NCI-H2107 treated with DMSO at 0.1 percent for 48 hours (cell line): ENCODE measurements at regions not wholly inside any gene's neighbourhood (a gene's known extent, or its start where the extent isn't known, plus 50 kb on each side); places are given as distances from the start of the nearest gene placed in this dataset.
A peak's percentile ranks its signal among the peaks of the same experiment; 100 is the strongest.
"Not testable (repeated sequence)": the region's sequence is repeated elsewhere in the genome, so short reads cannot be mapped to it uniquely, and the experiment has no call there.

ENCODE experiments used
- DNase-seq: peaks from one replicate; lab custom pipeline; 2025; ENCODE audit not compliant: unreplicated experiment; lab: John Stamatoyannopoulos, UW

DNA sequence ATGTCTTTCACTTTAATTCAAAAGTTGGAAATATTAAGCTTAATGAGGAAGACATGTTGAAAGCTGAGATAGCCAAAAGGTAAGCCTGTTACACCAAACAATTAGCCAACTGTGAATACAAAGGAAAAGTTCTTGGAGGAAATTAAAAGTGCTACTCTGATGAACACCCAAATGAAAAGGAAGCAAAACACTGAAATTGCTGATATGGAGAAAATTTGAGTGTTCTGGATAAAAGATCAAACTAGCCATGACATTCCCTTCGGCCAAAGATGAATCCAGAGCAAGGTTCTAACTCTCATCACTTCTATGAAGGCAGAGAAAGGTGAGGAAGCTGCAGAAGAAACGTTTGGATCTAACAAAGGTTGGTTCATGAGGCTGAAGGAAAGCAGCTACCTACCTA is 280.8 kb upstream of the BCHE start:
- DNase-seq, result no peak

DNA sequence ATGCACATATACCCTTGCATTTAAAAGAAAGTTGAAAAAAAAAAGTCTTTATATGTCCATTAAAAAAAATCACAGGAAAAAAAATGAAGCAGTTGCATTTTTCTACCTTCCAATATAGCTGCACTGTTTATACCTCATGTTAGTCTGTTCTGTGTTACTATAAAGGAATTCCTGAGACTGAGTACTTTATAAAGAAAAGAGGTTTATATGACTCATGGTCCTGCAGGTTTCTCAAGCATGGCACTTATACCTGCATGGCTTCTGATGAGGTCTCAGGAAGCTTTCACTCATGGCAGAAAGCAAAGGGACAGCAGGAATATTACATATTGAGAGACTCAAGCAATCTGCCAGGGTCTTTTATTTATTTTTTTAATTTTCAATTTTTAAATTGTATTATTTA is 277.2 kb upstream of the BCHE start:
- DNase-seq, result no peak

DNA sequence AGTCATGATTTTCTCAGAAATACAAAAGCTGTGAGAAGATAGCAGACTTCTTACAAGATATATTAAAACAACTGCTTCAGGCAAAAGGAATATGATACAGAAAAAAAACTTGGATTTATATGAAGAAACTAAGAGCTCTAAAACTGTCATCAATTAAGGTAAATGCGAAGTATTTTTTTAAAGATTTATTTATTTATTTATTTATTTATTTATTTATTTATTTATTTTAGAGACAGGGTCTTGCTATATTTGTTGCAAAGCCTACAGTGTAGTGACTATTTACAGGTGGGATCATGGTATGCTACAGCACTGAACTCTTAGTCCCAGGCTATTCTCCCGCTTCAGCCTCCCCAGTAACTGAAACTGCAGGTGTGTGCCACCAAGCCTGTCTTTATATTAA is 274.3 kb upstream of the BCHE start:
- no peak for DNase-seq

DNA sequence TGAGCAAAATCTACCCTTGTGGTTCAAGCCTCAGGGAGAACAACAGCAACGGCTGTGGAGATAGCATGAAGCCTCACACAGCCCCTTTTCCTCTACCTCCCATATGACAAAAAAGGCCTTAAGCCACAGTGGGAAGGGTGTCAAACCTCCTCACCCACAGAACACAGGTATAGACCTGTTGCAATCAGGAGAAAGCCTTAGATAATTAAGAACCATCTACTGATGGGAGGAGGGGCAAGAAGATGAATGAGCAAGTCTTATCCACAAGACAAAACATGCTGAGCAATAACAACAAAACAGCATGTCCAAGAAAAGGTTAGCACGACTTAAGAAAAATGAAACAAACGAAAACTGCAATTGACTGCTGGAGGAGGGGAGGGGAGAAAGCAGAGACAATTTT is 272.9 kb upstream of the BCHE start:
- DNase-seq, result no peak

DNA sequence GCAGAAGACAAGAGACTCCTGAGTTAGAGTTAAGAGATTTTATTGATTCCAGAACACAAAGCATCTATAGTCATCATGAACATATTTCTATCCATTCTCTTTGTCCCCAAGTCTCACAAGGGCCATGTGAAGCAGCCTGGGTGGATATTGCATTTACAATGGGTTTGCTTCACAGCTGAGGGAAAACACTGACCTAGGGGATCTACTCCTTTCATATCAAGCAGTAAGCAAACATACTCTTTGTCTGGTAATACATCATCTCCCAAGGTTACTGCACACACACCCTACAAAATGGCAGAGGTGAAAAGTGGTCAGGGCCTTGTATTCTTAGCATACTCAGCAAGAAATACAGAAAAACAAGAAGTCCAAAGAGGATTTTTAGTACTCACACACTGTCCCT is 267.7 kb upstream of the BCHE start:
- DNase-seq, result no peak

DNA sequence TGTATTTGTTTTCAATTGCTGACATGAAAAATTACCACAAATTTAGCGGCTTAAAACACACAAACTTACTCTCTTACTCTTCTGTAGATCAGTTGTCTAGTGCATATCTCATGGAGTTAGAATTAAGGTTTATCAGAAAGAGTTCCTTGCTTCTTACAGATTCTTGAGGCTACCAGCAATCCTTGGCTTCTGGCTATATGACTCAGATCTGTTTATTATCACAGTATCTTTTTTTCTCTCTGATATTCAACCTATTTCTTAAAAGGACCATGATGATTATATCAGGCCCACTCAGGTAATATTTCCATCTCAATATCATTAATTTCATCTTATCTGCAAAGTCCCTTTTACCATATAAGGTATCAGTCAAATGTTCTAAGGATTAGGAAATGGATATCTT is 263.5 kb upstream of the BCHE start:
- DNase-seq, result no peak

DNA sequence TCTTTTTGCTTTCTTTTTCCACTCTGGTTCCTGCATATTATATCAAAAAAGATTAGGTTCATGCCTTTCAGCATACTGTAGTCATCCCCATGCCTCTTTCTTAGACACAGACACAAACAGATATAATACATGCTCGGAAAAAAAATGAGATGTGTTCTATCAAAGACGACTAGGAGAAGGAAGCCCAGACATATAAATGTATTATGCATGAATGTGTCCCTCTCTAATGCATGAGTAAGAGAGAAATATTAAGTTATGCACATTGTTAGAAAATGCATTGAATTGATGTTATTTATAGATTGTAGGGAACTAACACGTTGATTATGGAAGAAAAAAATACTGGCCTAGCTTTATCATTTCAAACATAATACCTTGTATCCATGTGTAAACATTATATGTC is 252.4 kb upstream of the BCHE start:
- DNase-seq, result no peak

DNA sequence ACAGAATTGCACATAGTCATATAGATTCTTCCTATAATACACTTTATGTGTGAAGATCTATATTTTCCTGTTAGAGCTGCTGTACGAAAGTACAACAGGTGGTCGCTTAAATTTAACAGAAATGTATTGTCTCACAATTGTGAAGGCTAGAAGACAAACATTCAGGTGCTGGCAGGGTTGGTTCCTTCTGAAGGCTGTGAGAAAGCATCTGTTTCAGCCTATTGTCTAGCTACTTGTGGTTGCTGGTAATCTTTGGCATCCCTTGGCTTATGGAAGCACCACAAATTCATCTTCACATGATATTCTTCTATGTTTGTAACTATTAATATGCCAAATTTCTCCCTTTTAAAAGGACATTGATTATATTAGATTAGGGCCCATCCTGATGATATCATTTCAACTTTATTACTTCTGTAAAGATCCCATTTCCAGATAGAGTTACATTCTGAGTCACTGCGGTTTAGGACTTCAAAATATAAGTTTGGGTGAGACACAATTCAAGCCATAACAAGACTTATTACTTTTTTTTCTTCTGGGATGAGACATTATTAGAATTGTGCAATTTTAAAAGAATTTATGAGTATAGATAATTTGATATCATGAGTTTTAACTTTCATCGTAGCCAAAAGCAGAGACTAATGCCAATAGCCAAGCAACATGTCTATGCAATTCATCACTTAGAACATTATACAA is 248.1 kb upstream of the BCHE start:
- DNase-seq, result no peak

DNA sequence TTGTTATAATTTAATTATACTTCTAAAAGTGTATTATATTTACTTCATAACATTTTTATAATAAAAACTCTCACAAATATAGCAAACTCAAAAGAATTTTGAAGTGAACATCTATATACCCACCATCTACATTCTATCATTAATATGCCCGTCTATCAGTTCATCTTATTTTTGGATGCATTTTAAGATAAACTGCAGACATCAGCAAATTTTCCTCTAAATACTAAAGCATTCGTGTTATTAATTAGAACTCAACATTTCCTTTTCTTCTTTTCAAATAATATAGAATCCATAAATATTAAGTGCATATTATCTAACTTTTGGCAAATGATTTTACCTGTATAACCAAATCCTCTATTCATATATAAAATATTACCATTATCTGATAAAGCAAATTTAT is 242.9 kb upstream of the BCHE start:
- DNase-seq, result no peak

DNA sequence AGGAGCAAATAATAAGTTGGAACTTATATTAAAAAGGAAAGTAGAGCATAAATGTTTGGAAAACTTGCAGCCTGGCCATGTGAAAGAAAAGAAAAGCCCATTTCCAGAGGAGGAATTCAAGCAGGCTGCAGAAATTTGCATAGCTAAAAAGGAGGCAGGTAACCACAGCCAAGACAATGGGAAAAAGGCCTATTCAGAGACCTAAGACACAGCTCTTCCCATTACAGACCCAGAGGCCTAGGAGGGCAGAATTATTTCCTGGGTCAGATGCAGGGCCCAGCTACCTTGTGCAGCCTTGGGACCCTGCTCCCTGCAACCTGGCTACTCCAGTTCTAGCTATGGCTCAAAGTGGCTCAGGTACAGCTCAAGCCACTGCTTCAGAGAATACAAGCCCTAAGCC is 234.6 kb upstream of the BCHE start:
- no peak for DNase-seq

DNA sequence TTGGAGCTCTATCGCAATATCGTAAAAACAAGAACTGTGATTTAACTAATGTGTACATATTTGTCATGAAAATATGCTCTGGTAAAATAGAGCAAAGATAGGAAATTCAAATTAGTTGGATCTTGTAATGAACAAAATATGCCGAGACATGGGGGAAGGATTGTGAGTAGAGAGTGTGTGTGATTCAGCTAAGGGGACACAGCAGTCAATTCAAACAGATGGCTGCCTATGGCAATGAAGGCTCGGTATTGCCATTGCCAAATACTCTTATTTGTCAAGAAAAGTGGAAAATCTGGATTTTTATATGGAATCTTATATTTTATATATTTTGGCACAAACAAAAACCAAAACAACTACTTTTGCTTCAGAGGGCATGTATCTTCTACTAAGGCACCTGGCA is 227.3 kb upstream of the BCHE start:
- no peak for DNase-seq

DNA sequence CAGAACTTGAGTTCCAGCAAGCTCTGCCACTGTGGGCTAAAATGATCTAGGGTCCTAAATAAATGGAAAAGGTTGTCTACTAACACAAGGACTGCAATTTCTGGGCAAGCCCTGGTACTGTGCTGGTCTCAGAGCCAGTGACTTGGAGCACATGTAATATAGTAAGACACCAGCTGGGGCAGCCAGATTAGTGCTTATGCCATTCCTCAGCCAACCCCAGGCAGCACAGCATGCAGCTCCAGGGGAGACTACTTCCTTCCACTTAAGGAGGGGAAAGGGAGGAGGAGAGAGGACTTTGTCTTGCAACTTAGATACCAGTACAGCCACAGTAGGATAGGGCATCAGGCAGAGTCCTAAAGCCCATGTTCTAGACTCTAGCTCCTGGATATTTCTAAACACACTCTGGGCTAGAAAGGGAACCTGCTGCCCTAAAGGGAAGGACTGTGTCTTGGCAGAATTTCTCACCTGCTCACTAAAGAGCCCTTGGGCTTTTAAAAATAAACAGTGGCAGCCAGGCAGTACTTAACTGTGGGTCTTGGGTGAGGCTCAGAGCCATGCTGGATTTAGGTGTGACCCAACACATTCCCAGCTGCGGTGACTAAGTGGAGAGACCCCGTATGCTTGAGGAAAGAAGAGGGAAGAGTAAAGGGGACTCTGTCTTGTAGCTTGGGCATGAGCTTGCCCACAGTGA is 223.7 kb upstream of the BCHE start:
- no peak for DNase-seq

DNA sequence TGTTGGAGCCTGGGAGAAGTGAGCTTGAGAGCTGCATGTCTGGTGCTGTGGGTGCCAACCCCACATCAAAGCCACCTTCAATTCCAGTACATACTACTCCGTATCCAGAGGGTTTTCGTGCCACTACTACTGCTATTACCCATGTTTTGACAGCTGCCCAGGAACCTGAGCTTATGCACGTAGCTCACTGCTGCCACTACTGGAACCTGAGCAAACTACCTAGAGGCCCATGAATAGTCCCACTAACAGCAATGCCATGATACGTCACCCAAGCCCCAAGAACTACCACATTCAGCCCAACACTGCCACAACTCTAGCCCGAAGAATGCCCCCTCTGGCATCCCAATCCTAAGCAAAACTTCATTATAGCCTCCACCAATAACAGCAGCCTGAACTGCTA is 215.2 kb upstream of the BCHE start:
- no peak for DNase-seq

DNA sequence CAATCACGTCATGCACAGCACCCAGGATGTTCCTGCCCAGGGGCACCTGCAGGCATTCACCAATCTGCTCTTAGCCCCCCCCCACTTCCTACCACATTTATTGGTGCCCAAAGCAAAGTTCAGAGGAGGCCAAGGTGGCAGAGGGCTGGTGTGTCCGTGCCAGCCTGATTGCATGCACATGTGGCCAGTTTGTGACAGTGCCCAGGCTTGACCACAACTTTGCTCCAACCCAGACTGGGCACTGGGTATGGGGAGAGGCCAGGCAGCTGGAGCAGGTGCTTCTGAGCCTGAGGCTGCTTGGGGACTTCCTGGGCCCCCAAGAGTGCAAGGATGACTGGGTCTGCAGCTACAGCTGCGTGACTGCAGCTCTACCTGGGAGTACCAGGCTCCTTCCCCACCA is 192.3 kb upstream of the BCHE start:
- no peak for DNase-seq

DNA sequence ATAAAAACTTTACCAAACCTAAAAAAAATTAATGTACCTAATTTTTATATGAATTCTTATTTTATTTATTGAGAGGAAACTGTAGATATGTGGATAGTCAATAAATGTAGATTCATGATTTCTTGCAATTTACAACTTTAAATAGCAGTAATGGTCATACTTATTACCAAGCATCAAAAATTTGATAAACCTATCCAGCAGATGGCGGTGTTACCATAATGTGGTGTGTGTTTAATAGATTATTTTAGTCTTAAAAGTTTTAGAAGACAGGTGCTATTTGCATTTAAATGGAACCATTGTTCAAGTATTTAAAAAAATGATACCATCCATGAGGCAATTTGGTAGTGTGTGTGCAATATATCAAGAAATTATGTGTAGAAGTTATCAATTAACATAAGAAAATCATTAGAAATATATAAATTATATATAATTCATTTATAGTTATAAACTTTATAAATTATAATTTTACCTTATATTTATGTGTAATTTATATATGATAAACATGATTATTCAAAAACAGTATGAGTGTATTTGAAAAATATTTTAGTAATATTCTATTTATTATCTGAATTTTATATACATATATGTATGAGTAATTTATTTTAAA is 176.0 kb upstream of the BCHE start:
- peak; percentile 4 for DNase-seq

DNA sequence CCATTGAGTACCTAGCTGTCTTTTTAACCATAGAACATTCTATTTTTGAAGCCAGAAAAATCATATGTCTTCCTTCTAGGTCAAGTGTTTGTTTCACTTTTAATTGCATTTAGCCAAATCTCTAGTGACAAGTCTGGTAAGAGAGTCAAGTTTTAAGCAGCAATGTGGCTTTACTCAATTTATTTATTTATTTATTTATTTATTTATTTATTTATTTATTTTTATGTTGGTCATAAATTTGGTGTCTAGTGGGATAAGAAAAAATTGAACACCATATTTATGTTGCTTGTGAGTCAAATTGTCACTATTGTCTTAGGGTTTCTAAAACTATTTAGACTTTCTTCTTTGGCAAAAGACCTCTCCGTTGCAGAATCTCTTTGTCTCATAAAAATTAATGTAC is 174.5 kb upstream of the BCHE start:
- no peak for DNase-seq

DNA sequence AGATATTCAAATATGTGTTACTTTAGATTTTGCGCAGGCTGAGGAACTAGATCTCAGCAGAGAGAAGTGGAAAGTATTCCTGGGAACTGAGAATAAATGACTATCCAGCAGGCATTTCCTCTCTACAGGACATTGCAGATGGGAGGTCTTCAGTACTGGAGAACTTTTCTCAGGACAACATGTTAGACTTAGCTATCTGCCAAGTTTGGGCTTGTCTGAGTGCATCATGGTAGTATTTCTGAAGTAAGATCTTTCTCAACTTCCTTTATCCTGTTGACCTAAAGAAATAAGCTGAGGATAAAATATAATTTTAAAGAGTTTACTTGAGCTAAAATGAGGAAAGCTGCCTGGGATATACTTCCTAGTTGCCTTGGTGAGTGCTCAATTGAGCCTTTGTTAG is 167.9 kb upstream of the BCHE start:
- no peak for DNase-seq

DNA sequence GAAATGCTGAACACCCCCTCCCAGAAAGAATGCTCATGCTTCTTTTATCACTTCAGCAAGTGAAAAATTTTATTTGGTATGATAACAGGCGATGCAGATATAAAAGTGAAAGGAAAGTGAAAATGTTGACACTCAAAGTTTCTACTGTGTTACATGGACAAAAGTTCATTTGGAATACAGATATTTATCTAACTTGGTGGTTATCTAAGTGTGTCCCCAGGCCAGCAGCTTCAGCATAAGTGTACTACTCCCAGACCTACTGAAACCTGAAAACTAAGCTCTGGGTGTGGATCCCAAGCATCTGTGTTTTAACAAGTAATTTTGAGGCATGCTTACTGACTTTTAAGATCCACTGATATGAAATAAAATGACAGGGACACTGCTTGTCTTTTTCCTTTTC is 157.1 kb upstream of the BCHE start:
- DNase-seq, result no peak

DNA sequence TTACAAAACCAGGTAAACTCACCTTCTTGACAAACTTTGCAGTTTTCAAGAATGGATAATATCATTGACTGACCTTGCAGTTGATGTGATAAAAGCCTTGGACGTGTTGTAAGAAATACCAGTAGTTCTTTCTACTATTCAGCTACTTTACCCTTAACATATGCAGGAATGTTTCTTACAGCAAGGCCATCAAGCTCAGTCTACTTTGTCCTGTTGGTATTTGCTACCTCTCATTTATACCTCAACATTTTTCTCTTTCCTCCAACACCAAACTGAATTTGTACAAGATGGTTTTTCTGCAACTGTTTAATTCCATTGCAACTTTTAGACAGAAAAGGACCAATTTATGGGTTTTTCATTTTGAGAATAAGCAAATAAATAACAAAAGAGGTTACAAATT is 147.4 kb upstream of the BCHE start:
- DNase-seq, result no peak

DNA sequence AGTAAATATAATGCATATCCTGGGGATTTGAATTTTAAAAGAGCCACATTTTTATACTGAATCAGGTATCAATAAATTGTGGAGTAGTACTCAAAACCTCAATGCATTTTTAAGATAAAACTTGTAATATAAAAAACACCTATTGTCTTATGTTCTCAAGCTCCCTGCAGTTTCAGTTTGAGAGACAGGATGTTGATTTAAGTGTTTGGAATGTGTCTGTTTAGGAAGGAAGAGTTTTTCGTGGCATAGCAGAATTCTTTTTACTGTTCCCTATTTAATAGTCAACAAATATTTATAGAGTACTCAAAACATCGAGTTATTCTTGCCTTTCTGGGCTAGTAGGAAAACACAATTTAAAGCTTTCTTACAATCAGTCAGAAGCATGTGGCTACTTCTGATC is 146.1 kb upstream of the BCHE start:
- no peak for DNase-seq

DNA sequence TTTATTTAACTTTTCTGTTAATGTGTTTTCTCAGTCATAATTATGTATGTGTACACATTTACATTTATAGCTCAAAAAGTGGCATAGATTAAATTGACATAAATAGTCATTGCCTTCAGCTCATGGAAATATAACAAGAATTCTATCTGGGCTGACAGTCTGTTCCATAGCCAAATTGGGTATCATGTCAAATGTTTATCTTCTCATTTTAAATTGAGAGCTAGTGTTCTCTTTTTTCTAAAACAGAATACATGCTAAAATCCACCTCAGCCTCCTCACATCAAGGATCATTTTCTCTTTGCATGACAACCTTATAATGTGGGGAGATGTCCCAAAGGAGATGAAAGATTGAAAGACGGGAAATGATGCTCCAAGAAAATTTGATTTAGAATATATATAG is 144.1 kb upstream of the BCHE start:
- DNase-seq, result no peak

DNA sequence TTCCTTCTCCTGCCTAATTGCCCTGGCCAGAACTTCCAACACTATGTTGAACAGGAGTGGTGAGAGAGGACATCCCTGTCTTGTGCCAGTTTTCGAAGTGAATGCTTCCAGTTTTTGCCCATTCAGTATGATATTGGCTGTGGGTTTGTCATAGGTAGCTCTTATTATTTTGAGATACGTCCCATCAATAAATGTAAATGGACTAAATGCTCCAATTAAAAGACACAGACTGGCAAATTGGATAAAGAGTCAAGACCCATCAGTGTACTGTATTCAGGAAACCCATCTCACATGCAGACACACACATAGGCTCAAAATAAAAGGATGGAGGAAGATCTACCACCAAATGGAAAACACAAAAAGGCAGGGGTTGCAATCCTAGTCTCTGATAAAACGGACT is 123.6 kb upstream of the BCHE start:
- not testable (repeated sequence) for DNase-seq

DNA sequence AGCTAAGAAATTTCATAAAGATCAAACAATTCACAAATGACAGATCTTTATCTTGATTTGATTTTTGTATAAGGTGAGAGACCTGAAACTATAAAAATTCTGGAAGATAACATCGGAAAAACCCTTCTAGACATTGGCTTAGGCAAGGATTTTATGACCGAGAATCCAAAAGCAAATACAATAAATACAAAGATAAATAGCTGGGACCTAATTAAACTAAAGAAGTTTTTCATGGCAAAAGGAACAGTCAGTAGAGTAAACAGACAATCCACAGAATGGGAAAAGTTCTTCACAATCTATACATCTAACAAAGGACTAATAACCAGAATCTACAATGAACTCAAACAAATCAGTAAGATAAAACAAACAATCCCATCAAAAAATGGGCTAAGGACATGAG is 116.9 kb upstream of the BCHE start:
- no peak for DNase-seq
